ENCODE measurements at regions not wholly inside any gene's neighbourhood (a gene's known extent, or its start where the extent isn't known, plus 50 kb on each side); places are given as distances from the start of the nearest gene placed in this dataset.

DNA sequence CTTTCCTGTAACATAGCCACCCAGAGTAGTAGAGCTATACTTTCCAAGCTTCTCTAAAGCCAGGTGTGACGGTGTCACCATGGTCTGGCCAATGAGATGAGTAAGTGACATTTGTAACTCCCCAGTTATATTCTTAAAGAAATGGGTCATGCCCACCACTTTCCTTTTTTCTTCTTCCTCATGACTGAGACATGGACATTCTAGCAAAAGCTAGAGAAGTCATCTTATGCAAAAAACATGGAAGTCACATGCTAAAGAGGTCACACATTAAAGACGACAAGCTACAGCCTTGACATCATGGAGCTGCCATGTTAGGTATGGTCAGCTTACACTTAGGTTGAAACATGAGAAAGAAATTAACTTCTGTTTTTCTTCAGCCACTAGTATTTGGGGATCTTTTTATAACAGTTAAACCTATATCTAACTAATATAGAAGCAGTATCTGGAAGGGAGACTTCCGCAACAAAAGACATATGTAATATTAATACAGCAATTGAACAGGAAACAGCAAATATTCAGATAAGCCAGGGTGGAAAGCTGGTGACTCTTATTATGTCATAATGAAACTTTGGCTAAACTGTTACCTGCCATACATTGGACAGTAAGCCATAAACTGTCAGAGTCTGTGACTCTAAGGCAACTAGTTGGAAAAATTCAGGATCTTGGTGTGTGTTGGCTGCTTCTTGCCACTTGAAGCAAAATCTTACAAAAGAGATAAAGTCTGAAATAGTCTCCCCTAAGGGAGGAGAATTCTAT is 54.7 kb upstream of the SNX2 start:
- no peak for DNase-seq (ENCODE audit: low read depth)

DNA sequence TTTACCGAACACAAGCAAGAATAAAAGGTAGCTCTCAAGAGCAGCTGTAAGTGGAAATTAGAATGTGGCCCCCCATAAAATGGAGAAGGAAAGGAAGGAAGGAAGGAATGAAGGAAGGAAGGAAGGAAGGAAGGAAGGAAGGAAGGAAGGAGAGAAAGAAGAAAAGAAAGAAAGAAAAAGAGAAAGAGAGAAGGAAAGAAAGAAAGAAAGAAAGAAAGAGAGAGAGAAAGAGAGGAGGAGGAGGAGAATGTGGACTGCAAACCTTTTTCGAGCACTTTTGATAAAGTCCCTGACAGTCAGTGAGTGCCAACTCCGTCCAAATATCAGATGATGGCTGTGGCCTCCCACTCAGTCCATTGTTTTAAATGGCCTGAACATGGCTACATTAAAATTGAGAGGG is 53.8 kb upstream of the SNX2 start:
- no peak for DNase-seq (ENCODE audit: low read depth)

DNA sequence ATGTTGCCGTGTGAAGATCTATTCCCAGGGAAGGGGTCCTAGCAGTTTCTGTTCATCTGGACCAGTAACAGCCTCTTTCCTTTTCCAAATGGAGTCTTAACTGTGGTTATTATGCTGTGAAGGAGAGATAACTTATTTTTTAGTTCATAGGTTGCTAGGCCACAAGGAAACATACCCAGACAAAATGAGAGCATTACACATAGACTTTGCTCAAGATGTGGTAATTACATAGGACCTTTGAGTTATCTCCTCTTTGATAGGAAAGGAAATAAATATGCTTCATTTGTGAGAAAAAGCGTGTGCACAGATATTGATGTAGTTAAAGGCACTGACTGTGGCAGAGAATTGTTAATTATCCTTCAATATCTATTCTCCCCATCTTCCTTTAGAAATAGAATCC is 52.5 kb upstream of the SNX2 start:
- no peak for DNase-seq (ENCODE audit: low read depth)

DNA sequence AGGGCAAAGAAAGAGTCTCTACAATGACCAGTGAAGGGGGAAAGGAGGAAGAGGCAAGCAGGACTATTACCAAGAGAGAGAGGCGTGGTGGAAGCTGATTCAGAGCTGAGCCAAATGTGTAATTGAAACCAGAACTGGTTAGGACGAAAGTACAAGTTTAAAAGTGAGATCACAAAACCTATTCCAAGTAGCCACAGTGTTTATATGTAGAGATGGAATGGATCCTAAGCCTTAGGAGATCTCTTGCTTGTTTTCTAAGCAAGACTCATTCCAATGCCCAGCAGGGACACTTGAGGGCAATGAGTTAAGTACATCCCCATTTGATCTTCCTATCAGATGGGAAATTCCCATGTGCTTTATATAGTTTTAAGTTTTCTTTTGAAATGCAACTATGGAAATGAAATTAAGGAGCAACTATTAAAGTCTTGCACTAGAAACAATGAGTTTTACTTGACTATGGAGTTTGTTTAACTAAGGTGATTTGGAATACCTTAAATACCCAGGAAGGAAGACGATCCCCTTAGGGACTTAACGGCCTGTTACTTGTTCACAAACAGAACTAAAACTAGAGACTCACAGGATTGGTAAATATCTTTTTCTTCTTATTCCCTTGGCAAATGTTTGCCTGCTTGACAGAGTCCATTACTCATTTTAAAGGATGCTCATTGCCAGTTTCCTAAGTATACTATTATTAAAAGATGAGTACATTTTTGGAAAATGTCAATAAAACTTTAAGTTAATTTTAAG is 51.1 kb upstream of the SNX2 start:
- peak; percentile 70 for DNase-seq (ENCODE audit: low read depth)

Measured in HT1080 (cell line).